Activated CD4-positive, alpha-beta T cell treated with anti-CD3 and anti-CD28 coated beads, Interleukin-2, Interleukin-4, amounts not matched to agents 100 ng/mL and 50 ng/mL, durations not matched to agents 16 hours and 8 hours (primary cell): ENCODE measurements at regions not wholly inside any gene's neighbourhood (a gene's known extent, or its start where the extent isn't known, plus 50 kb on each side); places are given as distances from the start of the nearest gene placed in this dataset.

Source experiments
- DNase-seq: peaks from one replicate; pipeline ENCODE4 v3.0.0-alpha.2; 2020; ENCODE audit warnings: low spot score

- no peak for DNase-seq
These were observed 227.2 kb upstream of the ROBO2 start for GRCh38 chr3:76812649-76813242.

DNA sequence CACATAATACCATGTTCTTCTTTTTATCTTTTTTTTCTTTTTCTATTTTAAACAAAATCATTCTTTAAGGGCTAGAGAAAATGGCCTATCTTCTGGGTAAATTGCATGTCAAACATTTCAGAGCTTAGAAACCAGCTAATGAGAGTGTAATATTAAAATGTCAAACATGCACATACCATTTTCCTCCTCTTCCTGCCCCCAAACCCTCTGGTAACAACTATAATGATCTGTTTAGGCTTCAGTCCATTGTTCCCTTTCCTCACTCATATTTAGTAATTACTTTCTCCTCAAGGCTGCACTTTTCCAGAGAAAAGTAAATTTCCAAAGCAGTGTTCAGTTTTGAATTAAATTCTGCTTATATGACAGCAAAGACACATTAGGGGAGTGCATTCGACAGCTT is 224.3 kb upstream of the ROBO2 start:
- DNase-seq, result no peak

DNA sequence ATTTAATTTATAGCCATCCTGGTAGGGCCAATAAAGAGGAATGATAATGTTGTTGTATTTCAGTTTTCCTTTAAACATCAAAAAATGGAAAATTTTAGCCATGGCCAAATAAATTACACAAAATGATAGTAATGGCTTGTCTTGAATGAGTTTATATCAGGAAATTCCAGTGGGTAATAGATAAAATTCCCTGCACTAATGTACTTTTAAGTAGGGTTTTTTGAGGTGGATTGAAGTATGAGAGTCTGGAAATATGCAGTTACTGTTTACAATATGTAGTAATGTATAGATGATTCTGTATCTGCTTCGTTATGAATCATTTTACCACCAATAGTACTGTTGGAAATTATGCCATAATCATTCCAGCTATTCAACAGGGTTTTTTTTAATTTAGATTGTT is 219.4 kb upstream of the ROBO2 start:
- DNase-seq, result no peak

- no peak for DNase-seq
These were observed 215.2 kb upstream of the ROBO2 start for GRCh38 chr3:76824658-76825240.

GRCh38 chr3:76826861-76827260 is 213.0 kb upstream of the ROBO2 start:
- DNase-seq, result no peak

DNA sequence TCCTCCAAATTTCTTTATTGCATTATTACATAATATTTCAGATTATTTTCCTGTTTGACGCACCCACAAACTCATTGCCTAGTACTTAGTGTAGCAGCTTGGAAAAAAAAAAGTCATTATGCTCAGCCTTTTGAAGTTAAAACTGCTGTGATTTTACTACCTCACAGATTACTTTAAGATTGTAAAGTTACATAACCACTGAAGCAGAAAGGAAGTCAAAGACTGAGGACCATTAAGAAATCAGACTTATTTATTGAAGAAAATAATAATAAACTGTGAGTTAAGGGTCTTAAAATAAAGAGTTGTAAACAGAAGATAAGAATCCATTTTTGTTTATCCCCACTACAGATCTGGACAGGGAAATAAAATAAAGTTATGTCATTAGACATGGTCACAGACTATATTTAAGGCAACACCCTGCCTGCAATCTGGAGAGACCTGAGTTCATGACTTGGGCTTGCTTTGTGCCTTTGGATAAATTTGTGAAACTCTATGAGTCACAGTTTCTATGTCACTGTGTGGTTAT is 212.1 kb upstream of the ROBO2 start:
- DNase-seq, result no peak

- DNase-seq, result no peak
These were observed 205.2 kb upstream of the ROBO2 start for GRCh38 chr3:76834657-76835056.

GRCh38 chr3:76841747-76842146 is 198.2 kb upstream of the ROBO2 start:
- no peak for DNase-seq

- no peak for DNase-seq
These were observed 197.7 kb upstream of the ROBO2 start for GRCh38 chr3:76842216-76842615.

- DNase-seq, result no peak
These were observed 184.4 kb upstream of the ROBO2 start for GRCh38 chr3:76855451-76855850.

DNA sequence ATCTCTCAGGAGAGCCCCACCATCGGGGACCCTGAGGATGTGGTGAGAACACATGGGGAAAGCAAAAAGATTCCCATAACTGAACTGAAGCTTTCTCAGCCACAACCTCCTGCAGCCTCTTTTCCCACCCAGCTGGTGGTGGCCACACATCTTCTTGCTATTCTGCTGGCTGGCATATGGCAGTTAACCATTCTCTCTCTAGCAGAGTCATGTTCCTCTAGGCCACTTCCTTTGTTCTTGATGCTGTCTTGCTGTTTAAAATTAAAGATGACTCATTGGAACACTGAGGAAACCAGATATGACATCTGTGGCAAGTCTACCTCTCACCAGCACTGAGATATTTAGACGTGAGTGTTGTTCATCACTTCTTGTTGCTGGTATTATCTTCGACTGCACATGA is 180.3 kb upstream of the ROBO2 start:
- DNase-seq, result no peak

DNA sequence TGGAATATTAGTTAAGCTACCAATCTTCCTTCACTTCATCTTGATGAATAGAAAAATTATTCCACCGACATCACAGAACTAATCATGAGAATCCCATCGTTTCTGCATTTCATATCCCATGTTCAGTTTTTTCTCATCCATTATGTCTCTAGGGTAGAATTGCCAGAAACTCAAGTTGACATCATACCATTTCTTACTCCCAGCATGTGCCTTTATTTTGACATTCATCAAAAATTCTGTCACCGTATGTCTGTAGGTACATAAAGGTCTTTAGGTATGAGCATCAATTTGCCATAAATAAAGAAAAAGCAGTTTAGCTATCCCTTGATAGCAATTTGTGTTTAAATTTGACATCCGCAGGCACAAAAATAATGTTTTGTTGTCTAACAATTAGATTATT is 175.5 kb upstream of the ROBO2 start:
- DNase-seq, result no peak

- DNase-seq, result no peak
These were observed 173.0 kb upstream of the ROBO2 start for GRCh38 chr3:76866729-76867408.

- no peak for DNase-seq
These were observed 170.0 kb upstream of the ROBO2 start for GRCh38 chr3:76869726-76870384.

DNA sequence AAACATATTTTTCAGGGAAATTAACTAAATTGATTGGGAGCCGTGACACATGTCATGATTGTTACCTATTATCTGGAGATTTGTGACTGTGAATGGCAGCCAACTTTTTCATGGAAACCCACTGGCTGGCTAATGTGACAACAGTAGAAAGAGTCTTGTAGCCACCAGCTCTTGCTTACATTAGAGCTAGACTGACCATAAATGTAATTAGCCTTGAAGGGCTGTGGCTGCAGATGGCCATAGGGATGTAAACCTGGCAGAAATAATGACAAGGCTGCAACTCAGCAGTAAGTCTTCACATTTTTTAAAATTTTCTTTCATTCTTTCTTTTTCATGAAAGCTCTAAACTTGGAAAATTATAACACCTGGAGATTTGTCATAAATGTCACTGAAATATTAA is 168.2 kb upstream of the ROBO2 start:
- DNase-seq, result no peak

- DNase-seq, result no peak
These were observed 166.9 kb upstream of the ROBO2 start for GRCh38 chr3:76872999-76873398.

DNA sequence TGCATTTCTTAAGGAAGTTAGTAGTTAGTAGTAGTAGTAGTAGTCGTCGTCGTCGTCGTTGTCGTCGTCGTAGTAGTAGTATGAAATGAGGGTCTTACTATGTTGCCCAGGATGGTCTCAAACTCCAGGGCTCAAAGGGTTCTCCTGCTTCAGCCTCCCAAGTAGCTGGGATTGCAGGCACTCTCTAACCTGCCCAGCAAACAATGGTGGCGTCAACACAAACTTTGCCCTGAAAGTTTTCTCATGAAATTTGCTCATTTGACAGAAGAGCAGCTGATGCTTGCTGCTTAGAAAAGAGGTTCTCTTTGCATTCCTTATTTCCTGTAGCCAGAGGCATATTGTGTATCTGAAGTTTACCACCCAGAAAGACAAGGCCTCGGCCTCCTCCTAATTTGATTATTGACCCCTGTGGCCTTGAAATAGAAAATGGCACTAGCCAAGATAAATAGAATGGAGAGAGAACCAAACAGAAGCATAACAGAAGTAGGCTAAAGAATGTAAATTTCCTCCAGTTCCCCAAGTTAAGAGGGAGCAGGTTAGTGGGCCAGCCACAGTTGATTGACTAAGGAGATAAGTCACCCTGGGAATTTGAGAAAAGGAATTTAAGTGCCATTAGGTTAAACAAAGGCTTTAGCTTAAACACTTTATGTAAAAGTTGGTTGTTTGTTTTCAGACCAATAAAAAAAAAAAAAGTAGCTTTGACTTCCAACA is 166.2 kb upstream of the ROBO2 start:
- no peak for DNase-seq

- no peak for DNase-seq
These were observed 159.9 kb upstream of the ROBO2 start for GRCh38 chr3:76879959-76880358.

DNA sequence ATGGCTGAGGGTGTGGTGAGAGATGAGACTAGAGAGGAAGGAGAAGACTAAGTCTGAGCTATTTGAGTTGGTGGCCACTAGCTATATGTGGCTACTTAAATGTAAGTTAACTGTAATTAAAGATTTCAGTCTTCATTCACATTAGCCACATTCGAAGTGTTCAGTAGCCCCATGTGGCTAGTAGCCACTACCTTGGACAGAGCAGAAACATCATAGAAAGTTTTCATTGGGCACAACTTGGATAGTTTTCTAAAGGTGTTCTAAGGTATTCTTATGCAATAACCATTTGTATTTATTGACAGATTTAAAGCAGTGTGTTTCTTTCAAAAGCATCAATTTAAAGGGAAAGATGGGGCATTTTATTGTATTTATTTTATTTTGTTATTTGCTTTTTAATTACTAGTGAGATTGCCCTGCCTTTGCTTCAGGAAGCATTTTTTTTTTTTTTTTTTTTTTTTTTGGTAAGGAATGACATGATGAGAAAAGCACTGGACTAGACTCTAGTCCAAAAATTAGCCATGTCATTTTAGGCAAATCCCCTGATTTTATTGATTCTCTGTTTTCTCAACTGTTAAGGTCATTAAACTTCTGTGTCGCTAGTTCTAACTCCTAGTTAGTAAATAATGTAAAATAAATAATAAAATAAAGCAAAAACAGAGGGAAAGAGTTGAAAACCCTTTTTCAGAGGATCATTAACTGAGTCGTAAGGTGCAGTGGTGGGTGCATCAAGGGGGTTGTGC is 153.0 kb upstream of the ROBO2 start:
- no peak for DNase-seq

DNA sequence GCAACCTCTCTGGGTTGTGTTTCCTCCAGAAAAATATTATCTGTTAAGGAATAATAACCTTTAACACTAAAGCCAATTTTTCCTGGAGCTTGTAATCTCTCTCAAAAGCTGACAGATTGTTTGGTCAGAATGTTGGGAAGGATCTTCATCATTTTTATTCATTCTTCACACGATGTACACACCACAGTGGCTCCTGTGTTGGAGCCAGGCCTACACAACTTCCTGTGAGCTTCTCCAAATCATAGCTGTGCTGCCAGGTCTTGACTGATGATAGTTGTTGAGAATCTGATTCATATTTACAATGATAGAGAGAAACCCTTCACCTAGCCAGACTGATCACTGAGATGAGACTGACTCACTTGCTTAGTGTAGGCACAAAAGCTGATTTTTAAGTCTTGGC is 151.0 kb upstream of the ROBO2 start:
- no peak for DNase-seq

- DNase-seq, result no peak
These were observed 150.0 kb upstream of the ROBO2 start for GRCh38 chr3:76889911-76890310.

DNA sequence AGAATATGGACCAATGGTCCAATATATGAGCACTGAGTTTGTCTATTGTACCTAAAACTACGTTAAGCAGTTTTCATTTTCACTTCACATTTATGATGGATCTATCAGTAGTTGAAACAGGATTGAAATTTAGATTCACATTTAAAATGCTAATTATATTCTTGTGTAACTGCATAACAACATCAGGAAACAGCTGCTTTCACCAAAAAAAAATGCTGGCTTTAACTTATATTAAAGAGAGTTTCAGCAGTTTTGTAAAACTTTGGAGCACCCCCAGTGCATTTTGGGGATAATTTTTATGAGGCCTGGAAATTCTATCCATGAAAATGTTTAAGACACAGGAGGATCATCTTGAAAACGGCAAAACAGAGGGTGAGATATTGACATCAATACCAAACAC is 142.8 kb upstream of the ROBO2 start:
- DNase-seq, result no peak
